DMS153 treated with DMSO at 0.1 percent for 48 hours (cell line): ENCODE measurements at regions not wholly inside any gene's neighbourhood (a gene's known extent, or its start where the extent isn't known, plus 50 kb on each side); places are given as distances from the start of the nearest gene placed in this dataset.
A peak's percentile ranks its signal among the peaks of the same experiment; 100 is the strongest.

Experiments used
- DNase-seq: peaks from one replicate; lab custom pipeline; 2025; ENCODE audit not compliant: unreplicated experiment; lab: John Stamatoyannopoulos, UW

GRCh38 chr7:25653384-25653783 is 425.1 kb upstream of the NPVF start:
- DNase-seq, result no peak

GRCh38 chr7:25656071-25656470 is 427.8 kb upstream of the NPVF start:
- no peak for DNase-seq

- no peak for DNase-seq
These were observed 428.3 kb upstream of the NPVF start for GRCh38 chr7:25656581-25657026.

GRCh38 chr7:25658375-25658774 is 430.1 kb upstream of the NPVF start:
- no peak for DNase-seq

GRCh38 chr7:25659841-25660240 is 431.6 kb upstream of the NPVF start:
- no peak for DNase-seq

- no peak for DNase-seq
These were observed 434.8 kb upstream of the NPVF start for GRCh38 chr7:25662841-25663800.

GRCh38 chr7:25663877-25664276 is 435.6 kb upstream of the NPVF start:
- no peak for DNase-seq

- DNase-seq, result no peak
These were observed 436.3 kb upstream of the NPVF start for GRCh38 chr7:25664593-25664992.

- DNase-seq, result no peak
These were observed 437.1 kb upstream of the NPVF start for GRCh38 chr7:25665374-25665773.

GRCh38 chr7:25665903-25666670 is 437.8 kb upstream of the NPVF start:
- DNase-seq, result no peak

- DNase-seq, result no peak
These were observed 438.4 kb upstream of the NPVF start for GRCh38 chr7:25666671-25667060.

- no peak for DNase-seq
These were observed 441.0 kb upstream of the NPVF start for GRCh38 chr7:25669281-25669781.

- no peak for DNase-seq
These were observed 441.9 kb upstream of the NPVF start for GRCh38 chr7:25669961-25670841.

GRCh38 chr7:25671111-25671510 is 442.8 kb upstream of the NPVF start:
- DNase-seq, result no peak

- no peak for DNase-seq
These were observed 444.2 kb upstream of the NPVF start for GRCh38 chr7:25672496-25672895.

GRCh38 chr7:25675789-25676474 is 447.6 kb upstream of the NPVF start:
- DNase-seq, result peak; percentile 33

GRCh38 chr7:25677595-25677994 is 449.3 kb upstream of the NPVF start:
- DNase-seq, result no peak

GRCh38 chr7:25678215-25678614 is 449.9 kb upstream of the NPVF start:
- DNase-seq, result no peak

- DNase-seq, result no peak
These were observed 452.4 kb upstream of the NPVF start for GRCh38 chr7:25680636-25681035.

- no peak for DNase-seq
These were observed 456.1 kb upstream of the NPVF start for GRCh38 chr7:25684360-25684759.
